ENCODE measurements at regions not wholly inside any gene's neighbourhood (a gene's known extent, or its start where the extent isn't known, plus 50 kb on each side); places are given as distances from the start of the nearest gene placed in this dataset.

DNA sequence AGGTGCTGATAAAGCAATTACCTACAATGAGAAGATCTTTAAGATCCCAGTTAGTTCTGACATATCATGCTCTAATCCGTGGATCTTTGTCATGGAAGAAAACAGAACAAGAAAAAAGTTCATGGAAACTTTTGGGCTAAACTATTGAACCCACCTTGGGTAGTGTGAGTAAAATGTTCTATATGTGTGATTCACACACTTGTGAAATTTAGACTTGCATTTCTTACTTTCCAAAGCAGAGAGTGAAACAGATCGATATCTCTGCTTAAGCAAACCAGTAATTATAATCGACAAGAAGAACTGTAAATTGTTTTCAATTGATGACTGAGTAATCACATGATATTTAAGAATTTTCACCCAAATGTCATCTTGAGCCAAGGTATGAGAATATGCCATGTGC is 214.2 kb downstream of the HRH4 start:
- no peak overlapping the region for H4K5ac ChIP-seq (ENCODE audit: insufficient read length, low read depth, low read length)
- 81% methylated on average over 3 of the region's 3 CpGs; no CpG with 5 or more reads in 1 of the 2 experiments for WGBS, 2 experiments (ENCODE audit: extremely low coverage in 1 of 2, insufficient coverage in 1 of 2, insufficient read length in 1 of 2, insufficient replicate concordance in 2 of 2, low coverage in 1 of 2, low lambda C conversion rate in 2 of 2, missing lambda C conversion rate in 1 of 2)
- no peak for TF ChIP-seq SUZ12 (IDR thresholded peaks at IDR 0.05; ENCODE audit: low read length)
- no peak for TF ChIP-seq RXRA (IDR thresholded peaks at IDR 0.05; ENCODE audit: insufficient read depth, low read depth, low read length)
- no peak for TF ChIP-seq JUN (IDR thresholded peaks at IDR 0.05; ENCODE audit: low read depth, low read length)
- TF ChIP-seq NRF1 (IDR thresholded peaks at IDR 0.05; ENCODE audit: low read depth, low read length) = no peak
- TF ChIP-seq FOSL1 (IDR thresholded peaks at IDR 0.05; ENCODE audit: insufficient read depth, low read depth, low read length) = no peak
- TF ChIP-seq KDM1A (IDR thresholded peaks at IDR 0.05; ENCODE audit: borderline replicate concordance, low read length) = no peak
- no peak for TF ChIP-seq JUND (IDR thresholded peaks at IDR 0.05; ENCODE audit: low read length)
- TF ChIP-seq RBBP5 (IDR thresholded peaks at IDR 0.05; ENCODE audit: borderline replicate concordance, low read depth, low read length) = no peak
- no peak for TF ChIP-seq BACH1 (IDR thresholded peaks at IDR 0.05; ENCODE audit: low read length)
- no peaks in the 10 kb centered on the region for H3K23me2 ChIP-seq (ENCODE audit: low read depth, low read length)
- H3K9ac ChIP-seq (replicated peaks in 1 of 4; ENCODE audit: extremely low read depth in 1 of 4, low read depth in 3 of 4, low read length in 3 of 4) = no peak overlapping the region
- H4K20me1 ChIP-seq (replicated peaks in 1 of 2; ENCODE audit: control insufficient read depth in 1 of 2, insufficient read depth in 2 of 2, low read length in 2 of 2) = no peaks in the 10 kb centered on the region
- no peak overlapping the region for H3K4me2 ChIP-seq (ENCODE audit: insufficient read depth in 1 of 2, low read depth in 2 of 2, low read length in 2 of 2)
- no peak for DNase-seq (ENCODE audit: low read depth in 1 of 2, low spot score in 2 of 2)
- H3K27ac ChIP-seq (ENCODE audit: low read depth, low read length) = no peak overlapping the region
- H3K4ac ChIP-seq (replicated peaks; ENCODE audit: insufficient read length, low read depth, low read length) = no peak overlapping the region
- no peak overlapping the region for H2AK5ac ChIP-seq (ENCODE audit: low read depth, low read length)
- H3K4me1 ChIP-seq (replicated peaks in 1 of 4; ENCODE audit: control insufficient read depth in 3 of 4, insufficient read depth in 4 of 4, low read length in 3 of 4) = no peaks in the 10 kb centered on the region
- H3K56ac ChIP-seq (replicated peaks; ENCODE audit: insufficient read length, low read depth, low read length) = no peak overlapping the region
- H3K27me3 ChIP-seq (replicated peaks in 1 of 4; ENCODE audit: control insufficient read depth in 3 of 4, extremely low read depth in 1 of 4, insufficient read depth in 3 of 4, low read length in 3 of 4) = peaks cover 0 to 1% (median 0%) of the 10 kb centered on the region in 4 experiments; a peak in 2 of 7 replicates
- ChIA-PET CTCF (ENCODE audit: partially characterized antibody) (no interaction called here), POLR2A (ENCODE audit: partially characterized antibody) (no interaction called here)
- FAIRE-seq = no peak
- H2BK5ac ChIP-seq (ENCODE audit: low read depth, low read length) = no peak overlapping the region
- no peak overlapping the region for H2BK120ac ChIP-seq (replicated peaks; ENCODE audit: low read depth, low read length)
- no peaks in the 10 kb centered on the region for H3K79me1 ChIP-seq (ENCODE audit: low read depth, low read length)
- no peaks in the 10 kb centered on the region for H3K36me3 ChIP-seq (ENCODE audit: control insufficient read depth in 2 of 4, insufficient read depth in 4 of 4, low read length in 3 of 4)
- H3K14ac ChIP-seq (ENCODE audit: insufficient read length) = no peak overlapping the region
- H3K23ac ChIP-seq (ENCODE audit: insufficient read length) = no peak overlapping the region
- H2BK15ac ChIP-seq (ENCODE audit: low read length) = no peak overlapping the region
- no peak overlapping the region for H2BK20ac ChIP-seq (ENCODE audit: low read length)
- no peak overlapping the region for H3K18ac ChIP-seq (ENCODE audit: extremely low read depth, low read length)
- H4K91ac ChIP-seq (replicated peaks; ENCODE audit: insufficient read length, low read length) = no peak overlapping the region
- H2BK12ac ChIP-seq (ENCODE audit: low read depth, low read length) = no peak overlapping the region
- H3K4me3 ChIP-seq (ENCODE audit: extremely low read depth in 1 of 4, insufficient read depth in 2 of 4, low read depth in 3 of 4, low read length in 4 of 4) = no peak overlapping the region
- no peak overlapping the region for H2AFZ ChIP-seq (ENCODE audit: low read length)
- H3K9me3 ChIP-seq (ENCODE audit: insufficient read depth in 2 of 2, low read depth in 1 of 2, low read length in 1 of 2) = no peaks in the 10 kb centered on the region
- no peaks in the 10 kb centered on the region for H3K79me2 ChIP-seq (ENCODE audit: control insufficient read depth in 1 of 2, insufficient read depth in 2 of 2, low read length in 2 of 2)
- no peak overlapping the region for H4K8ac ChIP-seq (ENCODE audit: extremely low read depth, insufficient read depth, low read length)
